ENCODE measurements at regions not wholly inside any gene's neighbourhood (a gene's known extent, or its start where the extent isn't known, plus 50 kb on each side); places are given as distances from the start of the nearest gene placed in this dataset.

DNA sequence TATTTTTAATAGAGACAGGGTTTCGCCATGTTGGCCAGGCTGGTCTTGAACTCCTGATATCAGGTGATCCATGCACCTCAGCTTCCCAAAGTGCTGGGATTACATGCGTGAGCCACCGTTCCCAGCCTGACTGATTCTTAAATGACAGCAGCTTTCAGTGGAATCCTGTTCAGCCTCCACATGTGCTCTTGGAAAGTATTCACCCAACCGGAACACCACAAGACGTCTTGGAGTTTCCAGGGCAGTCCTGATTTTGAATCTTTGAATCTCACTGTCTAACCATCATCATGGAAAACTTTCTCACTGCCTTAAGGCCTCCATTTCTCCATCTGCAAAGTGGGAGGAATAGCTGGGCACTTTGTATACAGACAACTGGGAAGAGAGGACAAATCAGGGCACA lies 58.1 kb upstream of the ITPKB start:
- H4K5ac ChIP-seq (ENCODE audit: insufficient read length, low read depth, low read length): no peak overlapping the region
- DNase-seq: no peak
- H2BK12ac ChIP-seq (ENCODE audit: insufficient read length, low read depth, low read length): no peak overlapping the region
- no peak overlapping the region for H3K4ac ChIP-seq (ENCODE audit: low read depth, low read length)
- no peak overlapping the region for H2AFZ ChIP-seq (ENCODE audit: low read length)
- H3K23ac ChIP-seq (ENCODE audit: insufficient read length, low read depth, low read length): no peak overlapping the region
- H3K9me3 Mint-ChIP-seq: no peaks in the 10 kb centered on the region
- TF ChIP-seq, protein P1, sequence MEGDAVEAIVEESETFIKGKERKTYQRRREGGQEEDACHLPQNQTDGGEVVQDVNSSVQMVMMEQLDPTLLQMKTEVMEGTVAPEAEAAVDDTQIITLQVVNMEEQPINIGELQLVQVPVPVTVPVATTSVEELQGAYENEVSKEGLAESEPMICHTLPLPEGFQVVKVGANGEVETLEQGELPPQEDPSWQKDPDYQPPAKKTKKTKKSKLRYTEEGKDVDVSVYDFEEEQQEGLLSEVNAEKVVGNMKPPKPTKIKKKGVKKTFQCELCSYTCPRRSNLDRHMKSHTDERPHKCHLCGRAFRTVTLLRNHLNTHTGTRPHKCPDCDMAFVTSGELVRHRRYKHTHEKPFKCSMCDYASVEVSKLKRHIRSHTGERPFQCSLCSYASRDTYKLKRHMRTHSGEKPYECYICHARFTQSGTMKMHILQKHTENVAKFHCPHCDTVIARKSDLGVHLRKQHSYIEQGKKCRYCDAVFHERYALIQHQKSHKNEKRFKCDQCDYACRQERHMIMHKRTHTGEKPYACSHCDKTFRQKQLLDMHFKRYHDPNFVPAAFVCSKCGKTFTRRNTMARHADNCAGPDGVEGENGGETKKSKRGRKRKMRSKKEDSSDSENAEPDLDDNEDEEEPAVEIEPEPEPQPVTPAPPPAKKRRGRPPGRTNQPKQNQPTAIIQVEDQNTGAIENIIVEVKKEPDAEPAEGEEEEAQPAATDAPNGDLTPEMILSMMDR (conservative IDR thresholded peaks at IDR 0.05): no peak
- no peak overlapping the region for H2BK20ac ChIP-seq (ENCODE audit: low read depth, low read length, poor library complexity, severe bottlenecking)
- H3K4me1 Mint-ChIP-seq: no peaks in the 10 kb centered on the region
- no peaks in the 10 kb centered on the region for H3K27me3 ChIP-seq (ENCODE audit: insufficient read depth, low read length)
- no peak overlapping the region for H3K9ac ChIP-seq (ENCODE audit: extremely low read depth, insufficient read length, low read length)
- no peak overlapping the region for H3K56ac ChIP-seq (ENCODE audit: insufficient read length, low read depth, low read length)
- H2BK120ac ChIP-seq (ENCODE audit: low read depth, low read length, poor library complexity, severe bottlenecking): no peak overlapping the region
- H3K14ac ChIP-seq (ENCODE audit: insufficient read depth, low read length): no peak overlapping the region
- no peaks in the 10 kb centered on the region for H3K9me3 ChIP-seq (ENCODE audit: control insufficient read depth, low read depth, low read length)
- no peak overlapping the region for H3K27ac Mint-ChIP-seq
- H3K79me1 ChIP-seq (ENCODE audit: insufficient read depth, low read depth, low read length, poor library complexity, severe bottlenecking): no peaks in the 10 kb centered on the region
- H3K27ac ChIP-seq (ENCODE audit: insufficient read length, low read depth, low read length): no peak overlapping the region
- H4K91ac ChIP-seq (ENCODE audit: insufficient read length, low read depth, low read length): no peak overlapping the region
- H3T11ph ChIP-seq (ENCODE audit: low read length): no peak overlapping the region
- no peak overlapping the region for H3K4me2 ChIP-seq (ENCODE audit: insufficient read depth, insufficient read length, low read length)
- H3K4me1 ChIP-seq (ENCODE audit: insufficient read depth, low read length): no peaks in the 10 kb centered on the region
- H3K79me2 ChIP-seq (ENCODE audit: insufficient read depth, low read length): no peaks in the 10 kb centered on the region
- H3K4me3 Mint-ChIP-seq: no peak overlapping the region
- H2BK5ac ChIP-seq (ENCODE audit: insufficient read length, low read length): no peak overlapping the region
- H3K36me3 Mint-ChIP-seq (ENCODE audit: insufficient read depth in 1 of 3, low read depth in 3 of 3): no peaks in the 10 kb centered on the region; a peak in 1 of 7 replicates
- H4K20me1 ChIP-seq (ENCODE audit: control insufficient read depth, insufficient read depth, insufficient read length): no peaks in the 10 kb centered on the region
- no CpG with 5 or more reads among the region's 5 CpGs for WGBS (ENCODE audit: extremely low coverage, insufficient read length, low lambda C conversion rate)
- no peak overlapping the region for H3K18ac ChIP-seq (ENCODE audit: insufficient read length, low read depth, low read length)
- H3K23me2 ChIP-seq (ENCODE audit: insufficient read length, low read depth, low read length, poor library complexity, severe bottlenecking): no peaks in the 10 kb centered on the region
- no peaks in the 10 kb centered on the region; the same call in 1 of the 2 replicates for H3K27me3 Mint-ChIP-seq (ENCODE audit: low read depth)
- H2AK5ac ChIP-seq (ENCODE audit: insufficient read length, low read length): no peak overlapping the region
- H2BK15ac ChIP-seq (ENCODE audit: low read depth, low read length): no peak overlapping the region
- H4K8ac ChIP-seq (replicated peaks; ENCODE audit: insufficient read length, low read depth, low read length): no peak overlapping the region

Data from H9 (cell line).